Motor neuron (in vitro differentiated cells): ENCODE measurements at regions not wholly inside any gene's neighbourhood (a gene's known extent, or its start where the extent isn't known, plus 50 kb on each side); places are given as distances from the start of the nearest gene placed in this dataset.

Experiments
- ATAC-seq, 8 experiments: fragments of 200-7000 bp; cut with Tn5 transposase; replicated peaks in 6 of 8; 2 replicates each; pipeline ENCODE4 v1.8.0; 2021; ENCODE audit warnings: mild to moderate bottlenecking in 8 of 8, moderate library complexity in 8 of 8
- H3K27ac ChIP-seq, 2 donors: fragments of 250-450 bp; sonication (Bioruptor Pico); 2 replicates each; pipeline ENCODE4 v1.9.0; 2021; ENCODE audit warnings: antibody characterized with exemption in 2 of 2, mild to moderate bottlenecking in 2 of 2, moderate library complexity in 1 of 2
- H3K4me1 ChIP-seq, 2 donors: fragments of 250-450 bp; sonication (Bioruptor Pico); replicated peaks in 1 of 2; 2 replicates each; pipeline ENCODE4 v1.6.1; 2021; ENCODE audit warnings: antibody characterized with exemption in 2 of 2, mild to moderate bottlenecking in 2 of 2, moderate library complexity in 1 of 2
- H3K4me3 ChIP-seq, 5 donors: fragments of 250-450 bp; sonication (Bioruptor Pico); 2 replicates each; pipeline ENCODE4 v1.9.0; 2021; ENCODE audit warnings: antibody characterized with exemption in 5 of 5, mild to moderate bottlenecking in 5 of 5, moderate library complexity in 4 of 5
- WGBS, 10 experiments: fragments of 450-650 bp; shearing (Covaris generic); methylation state at CpG; one replicate each; pipeline ENCODE4 v1.0.0; 2022; 5-methylcytosine and 5-hydroxymethylcytosine counted together
- in situ Hi-C, 9 experiments: fragments of 400-800 bp; cut with MboI; loops; one replicate each; pipeline ENCODE4 v1.15.0; 2021; ENCODE audit warnings: low sequenced_read_pairs in 9 of 9, low pct_unique_long_range_greater_than_20kb in 2 of 9; ENCODE audit not compliant: unreplicated experiment in 9 of 9

GRCh38 chr11:129732941-129733340 lies 82.7 kb upstream of the TMEM45B start:
- no peak for ATAC-seq
- Histone ChIP-seq H3K4me3 (no peak overlapping the region), H3K4me1 (no peaks in the 10 kb centered on the region), H3K27ac (no peak overlapping the region)
- WGBS, 10 experiments = 0 to 92% (median 63%) methylated on average over 1 to 3 of the region's 4 CpGs; no CpG with 5 or more reads in 4 of the 10 experiments
- in situ Hi-C loops = loop anchor here in 5 of 9 experiments (25.0 kb wide), 1 partner anchor 371 kb away; no protein-coding TSS in a partner anchor

DNA sequence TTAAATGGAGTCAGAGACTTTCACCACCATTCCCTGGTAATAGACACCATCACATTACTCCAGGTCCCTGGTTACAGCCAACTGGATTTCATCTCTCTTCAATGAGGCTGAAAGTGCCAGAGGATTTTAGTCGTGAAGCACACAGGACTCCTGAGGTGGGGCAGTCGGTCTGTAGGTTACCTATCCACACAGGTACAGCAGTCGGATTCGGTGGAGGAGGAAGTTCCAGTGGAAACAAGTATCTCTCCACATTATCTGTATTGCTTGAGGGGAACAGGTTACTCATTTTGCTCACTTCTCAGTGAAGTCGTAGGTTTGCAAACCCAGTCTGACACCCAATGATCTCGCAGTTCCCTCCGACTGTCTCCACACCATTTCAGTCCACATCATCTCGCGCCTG lies 82.3 kb upstream of the TMEM45B start:
- WGBS, 10 experiments = 0 to 97% (median 91%) methylated on average over 1 to 8 of the region's 9 CpGs; no CpG with 5 or more reads in 2 of the 10 experiments
- in situ Hi-C loops = loop anchor here in 5 of 9 experiments (25.0 kb wide), 1 partner anchor 371 kb away; no protein-coding TSS in a partner anchor
- ATAC-seq = no peak
- Histone ChIP-seq H3K4me3 (no peak overlapping the region), H3K27ac (no peak overlapping the region), H3K4me1 (no peaks in the 10 kb centered on the region)

GRCh38 chr11:129733981-129734380 lies 81.7 kb upstream of the TMEM45B start:
- WGBS, 10 experiments = 40 to 100% (median 66%) methylated on average over 2 to 6 of the region's 7 CpGs; no CpG with 5 or more reads in 6 of the 10 experiments
- Histone ChIP-seq H3K27ac (no peak overlapping the region), H3K4me1 (no peaks in the 10 kb centered on the region), H3K4me3 (no peak overlapping the region)
- in situ Hi-C loops = loop anchor here in 5 of 9 experiments (25.0 kb wide), 1 partner anchor 372 kb away; no protein-coding TSS in a partner anchor
- no peak for ATAC-seq

GRCh38 chr11:129734654-129735053 lies 81.0 kb upstream of the TMEM45B start:
- in situ Hi-C loops = loop anchor here in 5 of 9 experiments (25.0 kb wide), 1 partner anchor 372 kb away; no protein-coding TSS in a partner anchor

GRCh38 chr11:129737831-129738230 lies 77.8 kb upstream of the TMEM45B start:
- Histone ChIP-seq H3K4me3 (no peak overlapping the region), H3K4me1 (no peaks in the 10 kb centered on the region), H3K27ac (no peak overlapping the region)
- in situ Hi-C loops = loop anchor here in 5 of 9 experiments (25.0 kb wide), 1 partner anchor 376 kb away; no protein-coding TSS in a partner anchor
- ATAC-seq = no peak
- WGBS, 10 experiments = 0 to 82% (median 59%) methylated on average over 2 to 10 of the region's 11 CpGs

More at GRCh38 chr11:129734654-129735053, 81.0 kb upstream of the TMEM45B start:
- Histone ChIP-seq H3K27ac (no peak overlapping the region), H3K4me3 (no peak overlapping the region), H3K4me1 (no peaks in the 10 kb centered on the region)
- 51 to 100% (median 85%) methylated on average over 1 to 4 of the region's 7 CpGs; no CpG with 5 or more reads in 3 of the 10 experiments for WGBS, 10 experiments
- ATAC-seq = no peak

DNA sequence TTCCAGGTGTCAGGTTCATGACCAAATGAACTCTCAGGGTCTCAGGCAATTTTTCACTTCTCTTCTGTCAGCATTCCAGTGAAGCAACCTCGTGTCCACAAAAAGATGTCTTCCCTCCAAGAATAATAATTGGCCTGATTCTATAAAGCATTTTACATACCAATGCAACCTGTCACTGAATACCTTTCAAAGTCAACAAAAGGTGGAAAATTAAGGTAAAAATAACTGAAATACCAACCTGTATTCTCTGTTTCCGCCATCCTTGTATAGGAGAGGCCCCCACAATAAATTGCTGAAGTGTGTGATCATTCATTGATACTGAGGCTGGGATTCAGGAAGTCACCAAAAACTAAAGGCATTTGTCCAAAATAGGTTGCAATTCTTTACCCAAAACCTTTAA lies 77.4 kb upstream of the TMEM45B start:
- H3K4me1 ChIP-seq = no peaks in the 10 kb centered on the region
- H3K4me3 ChIP-seq = no peak overlapping the region
- no peak for ATAC-seq
- in situ Hi-C loops = loop anchor here in 5 of 9 experiments (25.0 kb wide), 1 partner anchor 376 kb away; no protein-coding TSS in a partner anchor
- WGBS, 10 experiments = 0 to 83% (median 40%) methylated on average over 1 to 2 of the region's 2 CpGs; no CpG with 5 or more reads in 2 of the 10 experiments
- no peak overlapping the region for H3K27ac ChIP-seq

DNA sequence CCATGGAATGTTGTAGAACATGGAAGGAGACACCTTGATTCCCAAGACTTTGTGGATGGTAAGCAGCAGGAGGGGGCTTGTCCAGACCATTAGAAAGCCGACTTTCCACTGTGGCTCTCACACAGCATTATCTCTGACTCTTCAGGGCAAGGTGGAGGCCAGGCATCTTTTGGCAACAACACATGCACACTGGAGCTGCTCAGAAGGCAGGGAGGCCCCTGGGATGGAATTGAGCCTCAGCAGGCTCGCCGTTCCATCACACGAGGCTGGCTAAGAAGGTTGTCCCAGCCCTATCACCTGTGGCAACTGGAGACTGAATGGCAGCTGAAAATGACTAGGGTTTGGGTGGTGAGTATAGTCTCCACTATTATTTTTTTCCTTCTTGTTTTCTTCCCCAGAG lies 76.3 kb upstream of the TMEM45B start:
- in situ Hi-C loops = loop anchor here in 5 of 9 experiments (25.0 kb wide), 1 partner anchor 377 kb away; no protein-coding TSS in a partner anchor
- no peak for ATAC-seq
- no peak overlapping the region for H3K27ac ChIP-seq
- no peaks in the 10 kb centered on the region for H3K4me1 ChIP-seq
- 0 to 95% (median 66%) methylated on average over 1 to 4 of the region's 4 CpGs; no CpG with 5 or more reads in 4 of the 10 experiments for WGBS, 10 experiments
- H3K4me3 ChIP-seq = no peak overlapping the region

DNA sequence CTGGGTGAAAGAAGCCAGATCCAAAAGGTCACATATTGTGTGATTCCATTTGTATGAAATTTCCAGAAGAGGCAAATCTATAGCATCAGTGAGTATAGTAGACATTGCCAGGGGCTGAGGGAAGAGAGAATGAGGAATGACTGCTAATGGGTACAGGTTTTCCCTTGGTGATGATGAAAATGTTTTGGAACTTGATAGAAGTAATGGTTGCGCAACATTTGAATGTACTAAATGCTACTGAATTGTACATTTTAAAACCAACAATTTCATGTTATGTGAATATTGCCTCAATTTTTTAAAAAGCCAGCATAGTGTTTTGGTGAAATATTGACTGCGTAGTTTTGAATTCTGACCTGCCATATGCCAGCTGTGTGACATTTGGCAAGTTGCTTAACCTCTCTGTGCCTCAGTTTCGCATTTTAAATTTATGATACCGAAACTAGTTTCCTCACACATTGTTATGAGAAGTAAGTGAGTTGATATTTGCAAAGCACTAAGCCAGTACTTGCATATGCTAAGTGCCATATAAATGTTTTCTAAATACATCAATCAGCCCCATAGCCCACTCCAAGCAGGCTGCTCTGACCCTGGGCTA lies 75.4 kb upstream of the TMEM45B start:
- 0 to 100% (median 81%) methylated on average over 1 to 4 of the region's 4 CpGs for WGBS, 10 experiments
- no peaks in the 10 kb centered on the region for H3K4me1 ChIP-seq

DNA sequence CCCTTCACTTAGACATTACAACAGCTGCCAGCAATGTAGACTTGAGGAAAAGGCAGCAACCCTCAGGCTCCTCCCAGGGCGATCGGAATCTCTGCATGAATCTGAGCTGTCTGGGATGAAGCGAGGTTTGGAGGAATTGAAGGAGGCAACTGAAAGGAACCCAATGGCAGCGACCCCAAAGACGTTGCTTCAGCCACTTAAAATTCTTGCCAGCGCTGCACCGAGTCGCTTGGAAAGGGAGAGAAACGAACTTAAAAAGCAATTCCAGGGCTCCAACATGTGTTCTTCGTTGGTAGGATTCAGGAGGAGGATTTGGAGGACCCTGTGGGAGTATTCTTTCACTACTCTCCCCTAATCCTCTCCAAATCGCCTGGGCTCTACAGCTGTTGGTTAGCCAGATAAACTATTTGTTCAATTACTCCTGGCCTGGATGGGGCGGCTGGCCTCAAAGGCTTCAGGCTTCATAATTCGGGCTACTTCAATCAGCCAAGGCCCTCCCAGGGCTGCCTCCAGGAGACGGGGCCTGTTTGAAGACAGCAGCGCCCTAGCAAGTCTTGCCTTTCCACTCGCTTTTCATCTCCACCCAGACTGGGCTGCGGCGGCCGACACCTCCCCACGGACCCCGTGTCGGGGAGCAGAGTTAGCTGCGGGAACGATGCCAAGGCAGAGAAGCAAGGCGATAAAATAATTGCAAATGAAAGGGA lies 72.4 kb upstream of the TMEM45B start:
- in situ Hi-C loops = loop anchor here in 7 of 9 experiments (10.0 to 25.0 kb wide), 3 partner anchors 368 to 381 kb away; partner anchors contain the start of gene BARX2 (in 1 of the 7)
- peak in 3 of 8 experiments; percentile 47 to 56 (median 48) for ATAC-seq
- 4 to 95% (median 47%) methylated on average over 4 to 17 of the region's 25 CpGs; no CpG with 5 or more reads in 2 of the 10 experiments for WGBS, 10 experiments
- no peak overlapping the region for H3K27ac ChIP-seq
- no peak overlapping the region for H3K4me3 ChIP-seq
- H3K4me1 ChIP-seq = no peaks in the 10 kb centered on the region

More for the DNA sequence above, 75.4 kb upstream of the TMEM45B start:
- in situ Hi-C loops = loop anchor here in 7 of 9 experiments (10.0 to 25.0 kb wide), 3 partner anchors 365 to 378 kb away; partner anchors contain the start of gene BARX2 (in 1 of the 7)
- no peak for ATAC-seq
- H3K4me3 ChIP-seq = no peak overlapping the region
- no peak overlapping the region for H3K27ac ChIP-seq

DNA sequence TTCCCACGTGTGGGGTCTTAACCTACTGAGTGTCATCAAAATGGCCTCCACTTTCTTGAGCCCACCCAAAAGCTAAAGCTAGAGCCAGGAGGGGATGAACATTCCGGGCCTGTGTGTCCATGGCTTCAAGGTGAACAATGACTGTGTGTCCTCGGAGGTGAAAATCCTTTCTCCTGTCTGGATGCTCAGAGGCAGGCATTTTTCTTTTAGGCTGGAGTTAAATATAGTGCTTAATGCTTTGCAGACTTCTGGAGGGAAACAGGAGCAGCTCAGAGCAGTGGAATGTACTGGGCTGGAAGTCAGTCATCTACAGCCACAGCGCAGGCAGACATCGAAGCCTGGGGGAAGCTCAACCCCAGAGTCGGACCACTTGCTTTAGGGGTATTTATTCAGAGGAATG lies 68.6 kb upstream of the TMEM45B start:
- no peak for ATAC-seq
- in situ Hi-C loops = loop anchor here in 7 of 9 experiments (10.0 to 25.0 kb wide), 3 partner anchors 372 to 385 kb away; partner anchors contain the start of gene BARX2 (in 1 of the 7)
- 0 to 100% (median 73%) methylated on average over 1 to 6 of the region's 6 CpGs; no CpG with 5 or more reads in 2 of the 10 experiments for WGBS, 10 experiments
- Histone ChIP-seq H3K27ac (no peak overlapping the region), H3K4me1 (no peaks in the 10 kb centered on the region), H3K4me3 (no peak overlapping the region)

DNA sequence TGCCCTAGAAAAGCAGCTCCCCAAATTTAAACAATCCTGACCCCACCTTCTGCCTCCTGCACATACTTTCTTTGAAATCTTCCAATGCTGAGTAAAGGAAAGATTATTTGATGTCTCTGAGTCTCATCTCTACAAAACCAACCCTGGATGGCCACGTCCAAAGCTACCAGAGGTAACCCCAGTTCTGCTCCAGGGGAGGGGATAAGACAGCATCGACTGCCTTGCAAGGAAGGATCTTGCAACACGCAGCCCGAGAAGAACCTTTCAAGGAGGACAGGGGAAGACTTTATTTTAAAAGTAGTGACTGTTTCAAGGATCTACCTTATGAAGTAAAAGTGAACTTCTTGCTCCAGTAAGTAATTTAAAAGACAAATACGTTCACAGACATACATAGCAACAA lies 66.5 kb upstream of the TMEM45B start:
- Histone ChIP-seq H3K4me3 (no peak overlapping the region), H3K4me1 (no peaks in the 10 kb centered on the region), H3K27ac (no peak overlapping the region)
- 10 to 86% (median 78%) methylated on average over 1 to 5 of the region's 5 CpGs; no CpG with 5 or more reads in 3 of the 10 experiments for WGBS, 10 experiments
- no peak for ATAC-seq
- in situ Hi-C loops = loop anchor here in 7 of 9 experiments (10.0 to 25.0 kb wide), 3 partner anchors 374 to 387 kb away; partner anchors contain the start of gene BARX2 (in 1 of the 7)

DNA sequence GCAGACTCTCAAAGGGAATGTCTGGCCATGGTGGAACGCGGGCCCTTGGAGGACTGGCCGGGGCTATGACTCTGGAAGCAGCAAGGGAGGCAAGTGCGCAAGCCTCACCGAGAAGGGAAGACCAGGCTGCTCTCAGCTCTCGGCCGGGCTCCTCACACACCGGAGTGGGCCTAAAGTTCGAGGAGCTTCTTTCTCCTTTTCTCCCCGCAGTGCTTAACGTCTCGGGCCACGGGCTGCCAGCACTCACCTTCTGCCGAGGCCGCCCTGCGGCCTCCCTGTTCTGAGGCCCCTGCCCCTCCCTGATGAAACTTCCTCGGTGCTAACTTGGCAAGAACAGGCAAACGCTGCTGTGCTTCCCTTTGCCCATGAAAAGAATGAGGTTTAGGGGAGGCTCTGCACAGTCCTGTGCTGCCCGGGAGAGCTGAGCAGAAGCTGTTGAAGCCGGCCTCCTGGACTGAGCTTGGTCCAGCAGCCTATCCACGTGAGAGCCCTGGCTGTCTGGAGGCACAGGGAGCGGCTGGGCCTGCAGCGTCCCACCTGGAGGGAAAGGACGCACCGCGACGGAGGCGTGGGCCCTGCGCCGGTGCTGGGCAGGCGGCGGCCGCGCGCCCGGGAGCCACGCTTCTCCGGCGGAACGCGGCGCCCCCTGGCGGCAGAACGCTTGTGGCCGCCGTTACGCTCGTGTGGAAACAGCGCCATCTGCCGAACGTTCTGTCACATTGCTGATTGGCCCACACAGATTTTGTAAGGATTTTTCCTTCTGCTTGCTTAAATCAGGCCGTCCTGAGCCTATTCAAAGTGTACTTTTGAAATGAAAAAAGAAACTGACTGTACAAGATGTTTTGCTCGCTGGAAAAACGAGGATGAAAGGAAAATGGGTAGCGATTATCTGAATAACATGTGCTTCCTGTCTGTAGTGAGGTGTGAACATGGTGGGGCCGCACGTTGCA lies 65.0 kb upstream of the TMEM45B start:
- in situ Hi-C loops = loop anchor here in 2 of 9 experiments (10.0 to 25.0 kb wide), 3 partner anchors 386 to 863 kb away; partner anchors contain the start of gene KCNJ5 (in 1 of the 2)
- Histone ChIP-seq H3K4me1 (no peaks in the 10 kb centered on the region), H3K4me3 (peak overlapping the region in 2 of 5 donors; percentile 8 to 22), H3K27ac (no peak overlapping the region)
- peak; percentile 86 to 99 (median 96) for ATAC-seq
- WGBS, 10 experiments = 0 to 85% (median 21%) methylated on average over 2 to 20 of the region's 57 CpGs; no CpG with 5 or more reads in 1 of the 10 experiments
